ENCODE measurements at regions not wholly inside any gene's neighbourhood (a gene's known extent, or its start where the extent isn't known, plus 50 kb on each side); places are given as distances from the start of the nearest gene placed in this dataset.

DNA sequence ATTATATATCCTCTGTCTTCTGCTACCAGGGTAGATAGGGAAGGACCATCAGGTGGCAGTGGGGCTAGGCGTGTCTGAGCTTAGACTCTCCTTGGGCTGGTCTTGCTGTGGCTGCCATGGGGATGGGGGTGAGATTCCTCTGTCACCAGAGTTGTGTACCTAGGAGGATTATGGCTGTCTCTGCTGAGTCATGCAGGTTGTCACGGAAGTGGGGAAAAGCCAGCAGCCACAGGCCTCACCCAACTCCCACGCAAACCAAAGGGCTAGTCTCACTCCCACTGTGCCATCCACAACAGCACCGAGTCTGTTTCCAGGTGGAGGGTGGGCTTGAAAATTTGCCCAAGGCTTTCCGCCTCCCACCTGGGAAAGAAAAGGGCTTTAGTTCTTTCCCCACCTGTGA lies 476.1 kb downstream of the CYLC2 start:
- Histone ChIP-seq H3K9me3 (ENCODE audit: insufficient read depth in 2 of 2, low read depth in 1 of 2, low read length in 1 of 2) (no peaks in the 10 kb centered on the region), H2BK20ac (ENCODE audit: low read length) (no peak overlapping the region)
- POLR2A ChIA-PET (ENCODE audit: partially characterized antibody) = no interaction called here

More for the DNA sequence above, 476.1 kb downstream of the CYLC2 start:
- no peak overlapping the region for H3K56ac ChIP-seq (replicated peaks; ENCODE audit: insufficient read length, low read depth, low read length)
- H4K8ac ChIP-seq (ENCODE audit: extremely low read depth, insufficient read depth, low read length) = no peak overlapping the region
- no peak overlapping the region for H2AK5ac ChIP-seq (ENCODE audit: low read depth, low read length)
- no peak overlapping the region for H3K4me2 ChIP-seq (ENCODE audit: insufficient read depth in 1 of 2, low read depth in 2 of 2, low read length in 2 of 2)
- H2BK15ac ChIP-seq (ENCODE audit: low read length) = no peak overlapping the region
- H3K18ac ChIP-seq (ENCODE audit: extremely low read depth, low read length) = no peak overlapping the region
- no peaks in the 10 kb centered on the region for H4K20me1 ChIP-seq (replicated peaks in 1 of 2; ENCODE audit: control insufficient read depth in 1 of 2, insufficient read depth in 2 of 2, low read length in 2 of 2)
- H4K5ac ChIP-seq (ENCODE audit: insufficient read length, low read depth, low read length) = no peak overlapping the region
- no peak overlapping the region for H3K23ac ChIP-seq (ENCODE audit: insufficient read length)
- H2BK120ac ChIP-seq (replicated peaks; ENCODE audit: low read depth, low read length) = no peak overlapping the region
- no peak overlapping the region for H3K4ac ChIP-seq (replicated peaks; ENCODE audit: insufficient read length, low read depth, low read length)
- peak overlapping the region; percentile 71; the same call in 1 of the 2 replicates for H2AFZ ChIP-seq (ENCODE audit: low read length)
- no peaks in the 10 kb centered on the region for H3K79me2 ChIP-seq (ENCODE audit: control insufficient read depth in 1 of 2, insufficient read depth in 2 of 2, low read length in 2 of 2)
- H3K36me3 ChIP-seq (ENCODE audit: control insufficient read depth in 2 of 4, insufficient read depth in 4 of 4, low read length in 3 of 4) = no peaks in the 10 kb centered on the region
- DNase-seq (ENCODE audit: low read depth in 1 of 2, low spot score in 2 of 2) (no peak), FAIRE-seq (no peak)
- no peak overlapping the region for H3K9ac ChIP-seq (replicated peaks in 1 of 4; ENCODE audit: extremely low read depth in 1 of 4, low read depth in 3 of 4, low read length in 3 of 4)
- no peak overlapping the region for H4K91ac ChIP-seq (replicated peaks; ENCODE audit: insufficient read length, low read length)
- H3K79me1 ChIP-seq (ENCODE audit: low read depth, low read length) = no peaks in the 10 kb centered on the region
- no peaks in the 10 kb centered on the region for H3K23me2 ChIP-seq (ENCODE audit: low read depth, low read length)
- H3K4me1 ChIP-seq (replicated peaks in 1 of 4; ENCODE audit: control insufficient read depth in 3 of 4, insufficient read depth in 4 of 4, low read length in 3 of 4) = no peaks in the 10 kb centered on the region
- H3K4me3 ChIP-seq (ENCODE audit: extremely low read depth in 1 of 4, insufficient read depth in 2 of 4, low read depth in 3 of 4, low read length in 4 of 4) = no peak overlapping the region
- no peak overlapping the region for H2BK5ac ChIP-seq (ENCODE audit: low read depth, low read length)
- no peak overlapping the region for H3K14ac ChIP-seq (ENCODE audit: insufficient read length)
- WGBS, 2 experiments (ENCODE audit: extremely low coverage in 1 of 2, insufficient coverage in 1 of 2, insufficient read length in 1 of 2, insufficient replicate concordance in 2 of 2, low coverage in 1 of 2, low lambda C conversion rate in 2 of 2, missing lambda C conversion rate in 1 of 2) = 89% methylated on average over 5 of the region's 5 CpGs; no CpG with 5 or more reads in 1 of the 2 experiments
- H3K27ac ChIP-seq (ENCODE audit: low read depth, low read length) = no peak overlapping the region
- no peak overlapping the region for H2BK12ac ChIP-seq (ENCODE audit: low read depth, low read length)
- CTCF ChIA-PET (ENCODE audit: partially characterized antibody) = no interaction called here
- no peaks in the 10 kb centered on the region for H3K27me3 ChIP-seq (replicated peaks in 1 of 4; ENCODE audit: control insufficient read depth in 3 of 4, extremely low read depth in 1 of 4, insufficient read depth in 3 of 4, low read length in 3 of 4)
- TF ChIP-seq SIN3A (conservative IDR thresholded peaks at IDR 0.05 in 1 of 2, IDR thresholded peaks at IDR 0.05 in 1 of 2; ENCODE audit: low read depth in 1 of 2, low read length in 2 of 2) (no peak), YY1 (IDR thresholded peaks at IDR 0.05; ENCODE audit: low read depth, low read length) (no peak), TCF12 (IDR thresholded peaks at IDR 0.05; ENCODE audit: low read depth, low read length) (no peak), TAF1 (IDR thresholded peaks at IDR 0.05; ENCODE audit: low read depth, low read length) (no peak), NANOG (IDR thresholded peaks at IDR 0.05; ENCODE audit: insufficient read depth, low read depth, low read length, poor library complexity, severe bottlenecking) (no peak), HDAC6 (IDR thresholded peaks at IDR 0.05; ENCODE audit: low read depth, low read length) (no peak), JUN (IDR thresholded peaks at IDR 0.05; ENCODE audit: low read depth, low read length) (no peak)
- TF ChIP-seq, protein P1, sequence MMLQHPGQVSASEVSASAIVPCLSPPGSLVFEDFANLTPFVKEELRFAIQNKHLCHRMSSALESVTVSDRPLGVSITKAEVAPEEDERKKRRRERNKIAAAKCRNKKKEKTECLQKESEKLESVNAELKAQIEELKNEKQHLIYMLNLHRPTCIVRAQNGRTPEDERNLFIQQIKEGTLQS (IDR thresholded peaks at IDR 0.05; ENCODE audit: insufficient read depth, low read depth, low read length) = no peak
